ENCODE measurements at regions not wholly inside any gene's neighbourhood (a gene's known extent, or its start where the extent isn't known, plus 50 kb on each side); places are given as distances from the start of the nearest gene placed in this dataset.

DNA sequence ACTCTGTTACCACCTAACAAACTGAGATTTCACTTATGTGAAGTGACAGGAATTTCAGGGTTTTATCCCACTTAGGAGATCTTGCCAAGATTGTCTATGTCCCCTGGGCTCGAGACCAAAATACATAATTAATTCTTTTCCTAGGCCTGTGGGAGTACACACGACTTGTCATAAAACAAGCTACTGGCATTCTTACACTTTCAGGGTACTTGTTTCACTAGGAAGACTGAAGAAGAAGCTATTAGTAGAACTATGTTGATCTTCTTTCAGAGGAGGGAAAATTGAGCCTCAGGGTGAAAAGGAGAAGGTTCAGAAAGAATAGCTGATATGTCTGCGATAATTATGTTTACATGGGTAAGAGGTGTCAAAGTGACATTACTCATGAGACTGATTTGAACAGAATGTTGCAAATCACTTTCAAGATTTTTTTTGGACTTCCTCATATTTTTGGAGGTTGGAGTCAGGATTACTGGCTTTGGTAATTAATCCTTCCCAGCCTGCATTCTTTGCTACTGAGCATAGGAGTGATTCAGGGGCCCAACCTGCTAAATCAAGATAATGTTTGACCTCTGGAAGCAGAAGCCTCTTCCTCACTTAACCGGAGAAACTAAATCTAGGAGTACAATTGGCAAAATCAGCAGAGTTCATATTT lies 240.0 kb upstream of the NT5C1B start:
- Histone ChIP-seq H3K36me3 (ENCODE audit: insufficient read depth, low read length) (no peaks in the 10 kb centered on the region), H2AFZ (ENCODE audit: low read depth, low read length) (no peak overlapping the region), H3K4me3 (ENCODE audit: low read length) (no peak overlapping the region), H3K9me3 (ENCODE audit: low read length) (no peaks in the 10 kb centered on the region), H3K4me1 (ENCODE audit: insufficient read depth, low read length) (no peaks in the 10 kb centered on the region), H3K27me3 (ENCODE audit: insufficient read depth, low read length) (no peaks in the 10 kb centered on the region)

- H3K4me3 ChIP-seq (ENCODE audit: low read length), result no peak overlapping the region
- no peaks in the 10 kb centered on the region for H3K36me3 ChIP-seq (ENCODE audit: insufficient read depth, low read length)
- no peak overlapping the region for H2AFZ ChIP-seq (ENCODE audit: low read depth, low read length)
- H3K9me3 ChIP-seq (ENCODE audit: low read length), result no peaks in the 10 kb centered on the region
- no peaks in the 10 kb centered on the region for H3K4me1 ChIP-seq (ENCODE audit: insufficient read depth, low read length)
- H3K27me3 ChIP-seq (ENCODE audit: insufficient read depth, low read length), result no peaks in the 10 kb centered on the region
Observed at GRCh38 chr2:18828296-18828695, 238.9 kb upstream of the NT5C1B start.

GRCh38 chr2:18825838-18826237 lies 236.5 kb upstream of the NT5C1B start:
- no peaks in the 10 kb centered on the region for H3K9me3 ChIP-seq (ENCODE audit: low read length)
- H3K27me3 ChIP-seq (ENCODE audit: insufficient read depth, low read length), result no peaks in the 10 kb centered on the region
- H3K36me3 ChIP-seq (ENCODE audit: insufficient read depth, low read length), result no peaks in the 10 kb centered on the region
- no peak overlapping the region for H3K4me3 ChIP-seq (ENCODE audit: low read length)
- H3K4me1 ChIP-seq (ENCODE audit: insufficient read depth, low read length), result no peaks in the 10 kb centered on the region
- no peak overlapping the region for H2AFZ ChIP-seq (ENCODE audit: low read depth, low read length)

DNA sequence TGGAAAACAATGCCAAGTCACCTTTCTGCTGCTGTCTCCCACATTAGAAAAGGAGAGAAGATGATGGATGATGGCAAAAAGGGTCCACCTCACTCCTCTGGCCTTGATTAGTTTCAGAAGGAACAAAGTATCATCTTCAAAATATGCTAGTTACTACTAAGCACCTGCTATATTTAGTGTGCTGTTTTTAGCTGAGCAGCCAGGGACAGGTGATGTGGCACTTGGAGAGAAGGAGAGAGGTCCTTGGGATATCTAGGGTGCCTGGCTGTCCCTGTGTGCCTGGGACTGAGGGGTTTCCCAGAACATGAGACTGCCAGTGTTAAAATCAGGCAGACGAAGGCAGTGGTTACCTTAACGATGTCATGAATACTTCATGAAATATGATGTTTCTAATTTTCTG lies 235.5 kb upstream of the NT5C1B start:
- Histone ChIP-seq H3K27me3 (ENCODE audit: insufficient read depth, low read length) (no peaks in the 10 kb centered on the region), H3K4me3 (ENCODE audit: low read length) (no peak overlapping the region), H3K36me3 (ENCODE audit: insufficient read depth, low read length) (no peaks in the 10 kb centered on the region), H3K9me3 (ENCODE audit: low read length) (no peaks in the 10 kb centered on the region), H2AFZ (ENCODE audit: low read depth, low read length) (no peak overlapping the region), H3K4me1 (ENCODE audit: insufficient read depth, low read length) (no peaks in the 10 kb centered on the region)

GRCh38 chr2:18824325-18824790 lies 235.0 kb upstream of the NT5C1B start:
- Histone ChIP-seq H3K36me3 (ENCODE audit: insufficient read depth, low read length) (no peaks in the 10 kb centered on the region), H3K4me3 (ENCODE audit: low read length) (no peak overlapping the region), H3K4me1 (ENCODE audit: insufficient read depth, low read length) (no peaks in the 10 kb centered on the region)

DNA sequence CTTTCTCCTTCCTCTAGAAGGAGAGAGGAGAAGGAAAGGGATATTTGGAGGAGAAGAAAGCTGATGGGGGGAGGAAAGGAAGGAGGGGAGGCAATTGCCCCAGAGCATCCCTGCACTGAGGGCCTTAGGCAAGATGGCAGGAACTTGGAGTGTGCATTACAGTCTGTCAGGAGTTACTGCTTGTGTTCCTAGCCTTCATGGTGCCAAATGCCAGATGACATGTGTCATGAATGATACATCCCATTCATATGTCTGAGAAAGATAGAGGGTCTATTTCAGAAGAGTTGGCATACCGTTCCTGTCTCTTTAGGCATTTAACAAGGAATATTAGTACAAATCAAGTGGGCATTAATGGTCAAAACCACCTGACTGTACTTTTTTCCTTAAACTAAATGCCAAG lies 232.1 kb upstream of the NT5C1B start:
- H3K36me3 ChIP-seq (ENCODE audit: insufficient read depth, low read length), result no peaks in the 10 kb centered on the region
- no peaks in the 10 kb centered on the region for H3K27me3 ChIP-seq (ENCODE audit: insufficient read depth, low read length)
- no peak overlapping the region for H2AFZ ChIP-seq (ENCODE audit: low read depth, low read length)
- H3K9me3 ChIP-seq (ENCODE audit: low read length), result no peaks in the 10 kb centered on the region
- H3K4me3 ChIP-seq (ENCODE audit: low read length), result no peak overlapping the region
- no peaks in the 10 kb centered on the region for H3K4me1 ChIP-seq (ENCODE audit: insufficient read depth, low read length)

More at GRCh38 chr2:18824325-18824790, 235.0 kb upstream of the NT5C1B start:
- Histone ChIP-seq H2AFZ (ENCODE audit: low read depth, low read length) (no peak overlapping the region), H3K27me3 (ENCODE audit: insufficient read depth, low read length) (no peaks in the 10 kb centered on the region), H3K9me3 (ENCODE audit: low read length) (no peaks in the 10 kb centered on the region)

GRCh38 chr2:18820966-18821365 lies 231.6 kb upstream of the NT5C1B start:
- Histone ChIP-seq H2AFZ (ENCODE audit: low read depth, low read length) (no peak overlapping the region), H3K27me3 (ENCODE audit: insufficient read depth, low read length) (no peaks in the 10 kb centered on the region), H3K4me3 (ENCODE audit: low read length) (no peak overlapping the region), H3K9me3 (ENCODE audit: low read length) (no peaks in the 10 kb centered on the region), H3K4me1 (ENCODE audit: insufficient read depth, low read length) (no peaks in the 10 kb centered on the region), H3K36me3 (ENCODE audit: insufficient read depth, low read length) (no peaks in the 10 kb centered on the region)

DNA sequence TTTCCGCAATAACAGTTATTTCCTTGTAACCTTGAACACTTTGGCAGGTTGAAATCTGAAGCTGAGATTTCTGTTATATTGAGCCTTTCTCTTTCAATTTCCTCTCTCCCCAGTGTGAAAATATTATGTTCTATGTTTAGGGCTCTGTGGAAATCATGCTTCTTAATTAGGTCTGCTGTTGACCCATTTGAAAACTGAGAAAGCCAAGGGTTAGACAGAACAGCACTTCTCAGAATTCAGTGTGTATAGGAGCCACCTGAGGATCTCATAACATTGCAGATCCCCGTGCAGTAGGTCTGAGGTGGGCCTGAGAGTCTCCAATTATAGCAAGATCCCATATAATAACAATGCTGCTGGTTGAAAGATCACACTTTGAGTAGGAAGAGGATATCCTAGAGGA lies 230.2 kb upstream of the NT5C1B start:
- Histone ChIP-seq H3K9me3 (ENCODE audit: low read length) (no peaks in the 10 kb centered on the region), H2AFZ (ENCODE audit: low read depth, low read length) (no peak overlapping the region), H3K4me3 (ENCODE audit: low read length) (no peak overlapping the region), H3K4me1 (ENCODE audit: insufficient read depth, low read length) (no peaks in the 10 kb centered on the region), H3K36me3 (ENCODE audit: insufficient read depth, low read length) (no peaks in the 10 kb centered on the region), H3K27me3 (ENCODE audit: insufficient read depth, low read length) (no peaks in the 10 kb centered on the region)

GRCh38 chr2:18814387-18814786 lies 225.0 kb upstream of the NT5C1B start:
- no peak overlapping the region for H3K4me3 ChIP-seq (ENCODE audit: low read length)
- H3K36me3 ChIP-seq (ENCODE audit: insufficient read depth, low read length), result no peaks in the 10 kb centered on the region
- H3K9me3 ChIP-seq (ENCODE audit: low read length), result no peaks in the 10 kb centered on the region
- no peaks in the 10 kb centered on the region for H3K27me3 ChIP-seq (ENCODE audit: insufficient read depth, low read length)
- H2AFZ ChIP-seq (ENCODE audit: low read depth, low read length), result no peak overlapping the region
- H3K4me1 ChIP-seq (ENCODE audit: insufficient read depth, low read length), result no peaks in the 10 kb centered on the region

DNA sequence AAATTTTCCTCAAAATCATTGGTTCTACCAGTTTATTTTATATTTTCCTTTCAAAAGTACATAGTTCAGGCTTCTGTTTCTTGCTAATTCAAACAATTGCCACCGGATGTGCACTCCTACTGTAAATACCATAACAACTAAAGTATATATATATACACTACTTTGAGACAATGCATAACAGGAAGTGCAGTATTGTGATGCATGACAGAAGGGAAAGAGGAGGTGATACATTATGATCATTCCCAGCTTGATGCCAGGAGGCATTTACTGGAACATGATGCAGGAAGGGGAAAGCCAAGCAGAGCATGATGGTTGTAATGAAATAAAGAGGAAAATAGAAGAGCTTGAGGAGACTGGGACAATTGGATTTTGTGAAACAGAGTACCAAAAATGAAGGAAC lies 215.2 kb upstream of the NT5C1B start:
- Histone ChIP-seq H3K4me1 (ENCODE audit: insufficient read depth, low read length) (no peaks in the 10 kb centered on the region), H3K27me3 (ENCODE audit: insufficient read depth, low read length) (no peaks in the 10 kb centered on the region), H3K4me3 (ENCODE audit: low read length) (no peak overlapping the region), H3K9me3 (ENCODE audit: low read length) (no peaks in the 10 kb centered on the region), H2AFZ (ENCODE audit: low read depth, low read length) (no peak overlapping the region), H3K36me3 (ENCODE audit: insufficient read depth, low read length) (no peaks in the 10 kb centered on the region)

- H2AFZ ChIP-seq (ENCODE audit: low read depth, low read length), result no peak overlapping the region
- no peaks in the 10 kb centered on the region for H3K27me3 ChIP-seq (ENCODE audit: insufficient read depth, low read length)
- no peaks in the 10 kb centered on the region for H3K9me3 ChIP-seq (ENCODE audit: low read length)
- no peak overlapping the region for H3K4me3 ChIP-seq (ENCODE audit: low read length)
- no peaks in the 10 kb centered on the region for H3K36me3 ChIP-seq (ENCODE audit: insufficient read depth, low read length)
- no peaks in the 10 kb centered on the region for H3K4me1 ChIP-seq (ENCODE audit: insufficient read depth, low read length)
Observed at GRCh38 chr2:18803141-18803939, 214.0 kb upstream of the NT5C1B start.

DNA sequence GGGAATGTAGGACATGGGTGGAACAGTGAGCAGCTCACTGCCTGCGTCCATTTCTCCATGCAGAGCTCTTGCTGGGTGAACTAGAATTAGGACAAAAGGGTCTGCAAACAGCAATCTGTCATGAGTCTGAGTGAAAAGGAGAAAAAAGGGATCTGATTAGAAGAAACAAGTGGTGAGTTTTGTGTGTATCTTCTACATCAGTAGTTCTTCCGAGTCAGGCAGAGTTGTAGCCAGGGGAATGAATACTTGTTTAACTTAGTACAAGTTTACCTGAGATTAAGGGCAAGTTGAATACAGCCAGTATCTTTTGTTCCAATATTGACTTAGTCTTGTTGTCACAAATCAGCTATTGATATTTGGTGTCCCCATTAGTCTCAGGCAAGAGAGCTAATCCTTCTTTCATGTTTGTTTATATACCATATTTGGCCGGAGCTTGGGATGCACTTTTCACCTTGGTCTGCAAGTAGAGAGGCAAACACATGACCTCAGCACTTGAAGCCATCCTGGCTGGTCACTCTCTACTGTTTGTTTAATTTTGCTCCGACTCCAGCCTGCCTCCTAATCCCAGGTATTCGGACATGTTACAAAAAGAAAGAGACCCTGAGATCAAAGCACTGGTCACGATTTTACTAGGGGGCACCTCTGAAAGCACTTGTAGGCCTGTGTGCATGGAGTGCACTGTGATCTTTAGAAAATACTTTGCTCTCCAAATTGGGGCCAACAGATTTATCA lies 211.0 kb upstream of the NT5C1B start:
- Histone ChIP-seq H3K4me3 (ENCODE audit: low read length) (no peak overlapping the region), H3K27me3 (ENCODE audit: insufficient read depth, low read length) (no peaks in the 10 kb centered on the region), H3K36me3 (ENCODE audit: insufficient read depth, low read length) (no peaks in the 10 kb centered on the region), H3K9me3 (ENCODE audit: low read length) (no peaks in the 10 kb centered on the region), H3K4me1 (ENCODE audit: insufficient read depth, low read length) (no peaks in the 10 kb centered on the region), H2AFZ (ENCODE audit: low read depth, low read length) (no peak overlapping the region)

- H3K4me3 ChIP-seq (ENCODE audit: low read length), result no peak overlapping the region
- no peaks in the 10 kb centered on the region for H3K4me1 ChIP-seq (ENCODE audit: insufficient read depth, low read length)
- H3K9me3 ChIP-seq (ENCODE audit: low read length), result no peaks in the 10 kb centered on the region
- no peak overlapping the region for H2AFZ ChIP-seq (ENCODE audit: low read depth, low read length)
- no peaks in the 10 kb centered on the region for H3K36me3 ChIP-seq (ENCODE audit: insufficient read depth, low read length)
- no peaks in the 10 kb centered on the region for H3K27me3 ChIP-seq (ENCODE audit: insufficient read depth, low read length)
Observed at GRCh38 chr2:18799397-18799796, 210.0 kb upstream of the NT5C1B start.

Data from neuron (in vitro differentiated cells).